H1 (cell line): ENCODE measurements at regions not wholly inside any gene's neighbourhood (a gene's known extent, or its start where the extent isn't known, plus 50 kb on each side); places are given as distances from the start of the nearest gene placed in this dataset.

Source experiments
- CTCF ChIA-PET: fragments of 300-600 bp; sonication (Branson Sonifier 250); formaldehyde crosslinking; loops from one replicate; lab custom pipeline; 2021; ENCODE audit not compliant: partially characterized antibody; lab: Charles Lee
- POLR2A ChIA-PET: fragments of 300-600 bp; sonication (Branson Sonifier 250); formaldehyde crosslinking; loops from one replicate; lab custom pipeline; 2021; ENCODE audit warnings: inconsistent platforms; ENCODE audit not compliant: partially characterized antibody; lab: Charles Lee
- DNase-seq, 2 experiments: peaks; one replicate each; pipeline versions ENCODE4 v3.0.0 to v3.0.0-alpha.2; 2010 to 2022; ENCODE audit warnings: low spot score in 2 of 2, low read depth in 1 of 2, mixed read lengths in 1 of 2
- FAIRE-seq: peaks from 2 replicates; lab custom pipeline; 2011; peaks lifted over from hg19 to GRCh38; lab: Jason Lieb, UNC
- H2AFZ ChIP-seq: 2 replicates; pipeline ENCODE4 v1.8.1; 2012; ENCODE audit warnings: low read length, inconsistent platforms
- H2AK5ac ChIP-seq: 2 replicates; pipeline ENCODE4 v1.6.1; 2013; ENCODE audit warnings: low read depth, low read length
- H2BK120ac ChIP-seq: replicated peaks from 2 replicates; pipeline ENCODE3; 2013; ENCODE audit warnings: low read depth, low read length, inconsistent platforms
- H2BK12ac ChIP-seq: 2 replicates; pipeline ENCODE4 v1.6.1; 2013; ENCODE audit warnings: low read depth, low read length
- H2BK15ac ChIP-seq: 2 replicates; pipeline ENCODE4 v1.6.1; 2013; ENCODE audit warnings: low read length
- H2BK20ac ChIP-seq: 2 replicates; pipeline ENCODE4 v1.6.1; 2013; ENCODE audit warnings: low read length
- H2BK5ac ChIP-seq: 2 replicates; pipeline ENCODE4 v1.6.1; 2013; ENCODE audit warnings: low read depth, low read length
- H3K14ac ChIP-seq: 2 replicates; pipeline ENCODE4 v1.6.1; 2013; ENCODE audit warnings: inconsistent platforms; ENCODE audit not compliant: insufficient read length
- H3K18ac ChIP-seq: 2 replicates; pipeline ENCODE4 v1.6.1; 2013; ENCODE audit warnings: low read length; ENCODE audit errors: extremely low read depth
- H3K23ac ChIP-seq: 2 replicates; pipeline ENCODE4 v1.6.1; 2013; ENCODE audit warnings: inconsistent platforms; ENCODE audit not compliant: insufficient read length
- H3K23me2 ChIP-seq: 2 replicates; pipeline ENCODE4 v1.6.1; 2013; ENCODE audit warnings: low read depth, low read length
- H3K27ac ChIP-seq: 2 replicates; pipeline ENCODE4 v1.6.1; 2011; ENCODE audit warnings: low read depth, low read length, inconsistent platforms
- H3K27me3 ChIP-seq, 4 experiments: replicated peaks in 1 of 4; 1 replicate in 1 of 4; 2 replicates in 3 of 4; pipeline versions ENCODE4 v1.6.1 to v1.8.1; 2011 to 2013; ENCODE audit warnings: low read length in 3 of 4, mild to moderate bottlenecking in 3 of 4, inconsistent platforms in 2 of 4, mixed read lengths in 2 of 4, moderate library complexity in 1 of 4; ENCODE audit not compliant: control insufficient read depth in 3 of 4, insufficient read depth in 3 of 4; ENCODE audit errors: extremely low read depth in 1 of 4
- H3K36me3 ChIP-seq, 4 experiments: 2 replicates each; pipeline versions ENCODE4 v1.6.1 to v1.8.1; 2011 to 2013; ENCODE audit warnings: mild to moderate bottlenecking in 4 of 4, low read length in 3 of 4, moderate library complexity in 2 of 4, control low read depth in 1 of 4, inconsistent platforms in 1 of 4; ENCODE audit not compliant: insufficient read depth in 4 of 4, control insufficient read depth in 2 of 4
- H3K4ac ChIP-seq: replicated peaks from 2 replicates; pipeline ENCODE3; 2013; ENCODE audit warnings: low read length, low read depth, mixed read lengths, inconsistent platforms; ENCODE audit not compliant: insufficient read length
- H3K4me1 ChIP-seq, 4 experiments: replicated peaks in 1 of 4; 1 replicate in 1 of 4; 2 replicates in 3 of 4; pipeline versions ENCODE4 v1.6.1 to v1.8.1; 2011 to 2013; ENCODE audit warnings: low read length in 3 of 4, inconsistent platforms in 2 of 4, mixed read lengths in 1 of 4; ENCODE audit not compliant: insufficient read depth in 4 of 4, control insufficient read depth in 3 of 4
- H3K4me2 ChIP-seq, 2 experiments: 2 replicates each; pipeline versions ENCODE4 v1.6.1 to v1.8.1; 2011 to 2013; ENCODE audit warnings: low read depth in 2 of 2, low read length in 2 of 2, control low read depth in 1 of 2, inconsistent platforms in 1 of 2, mild to moderate bottlenecking in 1 of 2; ENCODE audit not compliant: insufficient read depth in 1 of 2
- H3K4me3 ChIP-seq, 4 experiments: fragments of 200-600, 300-600 bp in 1 of 4; sonication (generic), shearing (Covaris generic), sonication (Bioruptor Twin) in 1 of 4; 2 replicates each; pipeline versions ENCODE4 v1.5.1 to v1.8.1; 2011 to 2016; ENCODE audit warnings: low read length in 4 of 4, low read depth in 3 of 4, control low read depth in 2 of 4, inconsistent platforms in 2 of 4, mild to moderate bottlenecking in 2 of 4, mixed read lengths in 1 of 4, moderate library complexity in 1 of 4; ENCODE audit not compliant: insufficient read depth in 2 of 4; ENCODE audit errors: extremely low read depth in 1 of 4
- H3K56ac ChIP-seq: replicated peaks from 2 replicates; pipeline ENCODE3; 2013; ENCODE audit warnings: low read depth, mild to moderate bottlenecking, mixed read lengths, low read length, inconsistent platforms; ENCODE audit not compliant: insufficient read length
- H3K79me1 ChIP-seq: 2 replicates; pipeline ENCODE4 v1.6.1; 2013; ENCODE audit warnings: low read depth, low read length, control low read depth
- H3K79me2 ChIP-seq, 2 experiments: 2 replicates each; pipeline versions ENCODE4 v1.6.1 to v1.8.1; 2012 to 2013; ENCODE audit warnings: low read length in 2 of 2, mild to moderate bottlenecking in 2 of 2, inconsistent platforms in 1 of 2; ENCODE audit not compliant: insufficient read depth in 2 of 2, control insufficient read depth in 1 of 2
- H3K9ac ChIP-seq, 4 experiments: replicated peaks in 1 of 4; 1 replicate in 1 of 4; 2 replicates in 3 of 4; pipeline versions ENCODE4 v1.6.1 to v1.8.1; 2011 to 2013; ENCODE audit warnings: low read depth in 3 of 4, low read length in 3 of 4, control low read depth in 2 of 4, mild to moderate bottlenecking in 2 of 4, moderate library complexity in 2 of 4, inconsistent platforms in 1 of 4; ENCODE audit errors: extremely low read depth in 1 of 4
- H3K9me3 ChIP-seq, 2 experiments: 2 replicates each; pipeline versions ENCODE4 v1.6.1 to v1.8.1; 2012 to 2013; ENCODE audit warnings: mild to moderate bottlenecking in 2 of 2, moderate library complexity in 2 of 2, control low read depth in 1 of 2, inconsistent platforms in 1 of 2, low read depth in 1 of 2, low read length in 1 of 2, mixed read lengths in 1 of 2; ENCODE audit not compliant: insufficient read depth in 2 of 2
- H4K20me1 ChIP-seq, 2 experiments: replicated peaks in 1 of 2; 2 replicates each; pipeline versions ENCODE3 to v1.8.1; 2011 to 2013; ENCODE audit warnings: inconsistent platforms in 2 of 2, low read length in 2 of 2, mild to moderate bottlenecking in 1 of 2; ENCODE audit not compliant: insufficient read depth in 2 of 2, control insufficient read depth in 1 of 2
- H4K5ac ChIP-seq: 2 replicates; pipeline ENCODE4 v1.6.1; 2013; ENCODE audit warnings: low read length, low read depth, mixed read lengths, inconsistent platforms; ENCODE audit not compliant: insufficient read length
- H4K8ac ChIP-seq: 2 replicates; pipeline ENCODE4 v1.8.0; 2013; ENCODE audit warnings: mild to moderate bottlenecking, moderate library complexity, low read length, inconsistent platforms; ENCODE audit not compliant: insufficient read depth; ENCODE audit errors: extremely low read depth
- H4K91ac ChIP-seq: replicated peaks from 2 replicates; pipeline ENCODE3; 2013; ENCODE audit warnings: low read length, mixed read lengths, inconsistent platforms; ENCODE audit not compliant: insufficient read length
- ASH2L ChIP-seq: fragments of 200-600, 300-600 bp; sonication (generic); IDR thresholded peaks from one replicate; pipeline ENCODE4 v1.7.1; 2017; ENCODE audit warnings: low read length
- BACH1 ChIP-seq: IDR thresholded peaks from 2 replicates; pipeline ENCODE4 v1.6.1; 2012; ENCODE audit warnings: low read length, improper control_type of control experiment
- CBX5 ChIP-seq: fragments of 300-800, 300-1000 bp; sonication (generic); IDR thresholded peaks from 2 replicates; pipeline ENCODE4 v1.7.1; 2016; ENCODE audit warnings: antibody characterized with exemption, low read length, low read depth
- CBX8 ChIP-seq: fragments of 300-800, 300-1000 bp; sonication (generic); IDR thresholded peaks from 2 replicates; pipeline ENCODE4 v1.7.1; 2016; ENCODE audit warnings: low read depth, low read length, borderline replicate concordance
- CREB1 ChIP-seq: IDR thresholded peaks from 2 replicates; pipeline ENCODE4 v1.6.1; 2012; ENCODE audit warnings: inconsistent platforms
- CTBP2 ChIP-seq: IDR thresholded peaks from 2 replicates; pipeline ENCODE4 v1.7.0; 2011; ENCODE audit warnings: borderline replicate concordance, mild to moderate bottlenecking, moderate library complexity, mixed read lengths, low read length; ENCODE audit not compliant: insufficient read depth, insufficient read length
- HDAC2 ChIP-seq, 2 experiments: fragments of 300-600 bp in 1 of 2; sonication (generic) in 1 of 2; IDR thresholded peaks; 2 replicates each; pipeline ENCODE4 v1.6.1; 2011 to 2012; ENCODE audit warnings: low read depth in 2 of 2, low read length in 2 of 2, mild to moderate bottlenecking in 2 of 2, moderate library complexity in 2 of 2, borderline replicate concordance in 1 of 2, inconsistent platforms in 1 of 2
- MAFK ChIP-seq: IDR thresholded peaks from 2 replicates; pipeline ENCODE4 v1.6.1; 2012; ENCODE audit warnings: low read depth, mild to moderate bottlenecking, improper control_type of control experiment, low read length
- RXRA ChIP-seq: IDR thresholded peaks from 2 replicates; pipeline ENCODE4 v1.6.1; 2011; ENCODE audit warnings: low read depth, mild to moderate bottlenecking, low read length, moderate library complexity; ENCODE audit not compliant: insufficient read depth
- SIX5 ChIP-seq: IDR thresholded peaks from 2 replicates; pipeline ENCODE4 v1.6.1; 2011; ENCODE audit warnings: mild to moderate bottlenecking, low read depth, low read length
- SRF ChIP-seq: IDR thresholded peaks from 2 replicates; pipeline ENCODE4 v1.6.1; 2011; ENCODE audit warnings: mild to moderate bottlenecking, low read depth, low read length, moderate library complexity
- TEAD4 ChIP-seq: IDR thresholded peaks from 2 replicates; pipeline ENCODE4 v1.6.1; 2012; ENCODE audit warnings: low read depth, low read length, inconsistent platforms, mixed read lengths
- WGBS, 2 experiments: shearing (Covaris generic) in 1 of 2; methylation state at CpG; one replicate each; pipeline versions ENCODE4 v1.1.6 to v1.1.7; 2013 to 2015; ENCODE audit warnings: low lambda C conversion rate in 2 of 2, mixed read lengths in 2 of 2, inconsistent platforms in 1 of 2, low coverage in 1 of 2, missing lambda C conversion rate in 1 of 2; ENCODE audit not compliant: insufficient replicate concordance in 2 of 2, insufficient coverage in 1 of 2, insufficient read length in 1 of 2; ENCODE audit errors: extremely low coverage in 1 of 2, missing lambda C conversion rate in 1 of 2; 5-methylcytosine and 5-hydroxymethylcytosine counted together

GRCh38 chr6:105791583-105792318 lies 294.4 kb upstream of the PRDM1 start:
- no peak overlapping the region for H4K91ac ChIP-seq
- H2AK5ac ChIP-seq = no peak overlapping the region
- FAIRE-seq (no peak), DNase-seq (no peak)
- ChIA-PET POLR2A (no interaction called here), CTCF (interaction anchor here (0.7 to 1.3 kb wide), 3 partner anchors 10 to 382 kb away, joined by 3 to 4 read pairs (median 3); no protein-coding TSS in a partner anchor)
- no peak overlapping the region for H4K5ac ChIP-seq
- H3K18ac ChIP-seq = no peak overlapping the region
- H3K56ac ChIP-seq = no peak overlapping the region
- H3K27ac ChIP-seq = no peak overlapping the region
- H3K79me1 ChIP-seq = no peaks in the 10 kb centered on the region
- H2BK15ac ChIP-seq = no peak overlapping the region
- H3K23ac ChIP-seq = no peak overlapping the region
- H3K27me3 ChIP-seq = no peaks in the 10 kb centered on the region
- H4K20me1 ChIP-seq = no peaks in the 10 kb centered on the region
- no peak overlapping the region for H2BK20ac ChIP-seq
- no peak overlapping the region for H3K4me2 ChIP-seq
- H2BK12ac ChIP-seq = no peak overlapping the region
- no peak overlapping the region for H3K4me3 ChIP-seq
- peaks cover 0 to 2% (median 0%) of the 10 kb centered on the region in 4 experiments; a peak in 1 of 7 replicates for H3K4me1 ChIP-seq
- H2BK5ac ChIP-seq = no peak overlapping the region
- H3K36me3 ChIP-seq = no peaks in the 10 kb centered on the region
- H2BK120ac ChIP-seq = no peak overlapping the region
- no peak overlapping the region for H3K9ac ChIP-seq
- no peak overlapping the region for H2AFZ ChIP-seq
- H3K9me3 ChIP-seq = no peaks in the 10 kb centered on the region
- no peak overlapping the region for H4K8ac ChIP-seq
- H3K23me2 ChIP-seq = no peaks in the 10 kb centered on the region
- no peak overlapping the region for H3K14ac ChIP-seq
- H3K4ac ChIP-seq = no peak overlapping the region
- TF ChIP-seq ASH2L = no peak
- TF ChIP-seq CBX8 = no peak
- no peak for TF ChIP-seq CTBP2
- no peak for TF ChIP-seq MAFK
- no peak for TF ChIP-seq TEAD4
- no peak for TF ChIP-seq CREB1
- TF ChIP-seq BACH1 = no peak
- no peak for TF ChIP-seq SIX5
- TF ChIP-seq CBX5 = no peak
- no peak for TF ChIP-seq RXRA
- TF ChIP-seq SRF = no peak
- TF ChIP-seq HDAC2 (IDR thresholded peaks at IDR 0.05; ENCODE audit: borderline replicate concordance in 1 of 2, low read depth in 2 of 2, low read length in 2 of 2) = no peak
- no peaks in the 10 kb centered on the region for H3K79me2 ChIP-seq
- 78% methylated on average over 5 of the region's 5 CpGs; no CpG with 5 or more reads in 1 of the 2 experiments for WGBS, 2 experiments
